NCI-H2171 treated with DMSO at 0.1 percent for 48 hours (cell line): ENCODE measurements at regions not wholly inside any gene's neighbourhood (a gene's known extent, or its start where the extent isn't known, plus 50 kb on each side); places are given as distances from the start of the nearest gene placed in this dataset.
"Not testable (repeated sequence)": the region's sequence is repeated elsewhere in the genome, so short reads cannot be mapped to it uniquely, and the experiment has no call there.

Source experiments
- DNase-seq: peaks from one replicate; lab custom pipeline; 2025; lab: John Stamatoyannopoulos, UW

- no peak for DNase-seq
Observed at GRCh38 chr1:91605566-91605965, 104.9 kb downstream of the CDC7 start.

GRCh38 chr1:91606546-91607078 is 106.0 kb downstream of the CDC7 start:
- DNase-seq = no peak

GRCh38 chr1:91607686-91608085 is 107.0 kb downstream of the CDC7 start:
- DNase-seq = not testable (repeated sequence)

GRCh38 chr1:91608876-91609275 is 108.2 kb downstream of the CDC7 start:
- DNase-seq = no peak

- no peak for DNase-seq
Observed at GRCh38 chr1:91609551-91609950, 108.9 kb downstream of the CDC7 start.

DNA sequence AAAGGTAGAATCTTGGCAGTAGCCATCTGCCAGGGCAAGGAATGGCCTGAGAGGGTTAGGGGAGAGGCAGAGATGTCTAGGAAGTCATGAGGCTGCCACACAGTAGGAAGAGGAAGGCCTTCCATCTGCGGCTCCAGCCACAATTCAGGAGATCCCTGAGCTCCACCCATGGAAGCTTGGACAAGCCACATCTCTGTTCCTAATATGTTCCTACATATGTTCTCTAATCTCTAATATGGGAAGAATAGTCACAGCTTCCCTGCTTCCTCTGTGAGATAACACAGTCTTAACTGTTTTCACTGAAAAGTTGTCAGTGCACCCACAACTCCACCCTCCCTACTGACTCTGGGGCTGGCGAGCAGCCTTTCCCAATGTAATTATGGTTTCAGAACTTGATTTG is 109.5 kb downstream of the CDC7 start:
- no peak for DNase-seq

DNA sequence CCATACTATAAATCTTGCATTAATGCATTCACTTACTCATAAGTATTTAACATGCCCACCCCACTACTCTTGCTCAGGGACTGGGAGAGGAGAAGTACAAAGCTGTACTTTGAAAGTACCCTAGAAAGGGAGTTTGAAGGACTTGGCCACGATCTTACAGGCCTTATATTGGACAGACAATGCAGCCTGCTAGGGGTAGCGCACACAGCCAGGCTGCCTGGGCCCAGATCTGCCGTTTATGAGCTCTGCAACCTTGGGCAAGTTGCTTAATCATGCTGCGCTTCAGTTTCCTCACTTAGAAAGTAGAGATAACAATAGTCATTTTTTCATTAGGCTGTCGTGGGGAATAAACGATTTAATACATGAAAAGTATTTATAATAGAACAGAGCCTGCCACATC is 110.1 kb downstream of the CDC7 start:
- DNase-seq = no peak

DNA sequence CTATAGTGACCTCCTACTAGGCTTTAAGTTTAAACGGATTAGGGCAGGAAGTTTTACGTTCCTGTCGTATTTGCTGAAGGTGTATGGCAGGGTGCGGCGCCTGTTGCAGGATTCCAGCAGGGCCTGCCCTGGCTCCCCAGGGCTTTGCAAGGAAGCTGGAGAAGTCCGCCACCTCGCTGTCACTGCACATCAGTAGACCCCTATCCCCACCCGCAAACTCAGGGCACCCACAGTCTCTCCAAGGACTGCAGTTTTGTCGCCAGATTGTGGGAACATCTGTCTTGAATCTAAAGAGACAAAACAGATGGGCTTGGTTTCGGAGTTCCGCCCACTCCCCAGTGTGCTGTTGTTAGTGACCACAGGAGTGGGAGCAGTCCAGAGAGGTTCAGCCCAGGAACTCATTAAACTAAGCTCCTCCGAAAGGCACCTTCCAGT is 110.8 kb downstream of the CDC7 start:
- DNase-seq = no peak

- no peak for DNase-seq
Observed at GRCh38 chr1:91613595-91613994, 112.9 kb downstream of the CDC7 start.

DNA sequence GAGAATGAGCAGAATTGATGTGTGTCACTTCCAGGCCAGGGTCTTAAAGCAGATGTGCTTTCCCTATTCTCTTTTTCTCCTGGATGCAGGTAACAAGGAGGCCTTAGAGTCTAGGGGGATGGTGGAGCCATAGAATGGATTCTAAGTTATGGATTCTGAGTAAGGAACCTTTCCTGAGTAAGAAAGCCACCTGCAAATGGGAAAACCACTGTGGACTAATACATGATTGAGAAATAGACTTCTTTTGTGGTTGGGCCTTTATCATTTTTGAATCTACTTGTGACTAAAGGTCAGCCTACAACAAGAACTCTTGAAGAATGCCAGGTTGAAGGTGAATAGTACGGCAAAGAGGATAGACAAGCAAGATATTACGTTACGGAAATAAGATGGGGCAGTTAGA is 116.1 kb downstream of the CDC7 start:
- DNase-seq = no peak

DNA sequence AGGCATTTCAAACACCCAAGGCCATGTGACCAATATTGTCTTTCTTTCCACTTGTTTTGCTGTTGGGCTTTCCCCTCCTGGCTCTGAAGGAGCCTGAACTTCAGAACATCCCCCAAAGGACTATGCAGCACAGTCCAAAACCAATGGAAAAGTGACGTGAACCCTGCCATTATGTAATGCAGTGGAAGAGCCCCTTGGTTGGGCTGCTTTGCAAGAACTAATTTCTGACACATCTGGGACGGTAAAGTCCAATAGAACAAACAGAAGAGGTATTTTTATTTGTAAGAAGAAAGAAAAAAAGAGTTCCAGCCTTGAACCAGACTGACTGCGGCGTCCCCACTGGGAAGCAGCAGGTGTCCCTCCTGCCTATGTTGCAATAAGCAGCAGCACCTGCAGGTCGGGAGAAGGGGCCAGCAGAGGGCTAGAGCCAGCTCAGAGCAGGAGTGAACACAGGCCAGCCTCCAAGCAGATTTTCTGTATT is 116.7 kb downstream of the CDC7 start:
- DNase-seq = peak; percentile 14

- no peak for DNase-seq
Observed at GRCh38 chr1:91619881-91620280, 119.2 kb downstream of the CDC7 start.

- DNase-seq = no peak
Observed at GRCh38 chr1:91621360-91621759, 120.7 kb downstream of the CDC7 start.

DNA sequence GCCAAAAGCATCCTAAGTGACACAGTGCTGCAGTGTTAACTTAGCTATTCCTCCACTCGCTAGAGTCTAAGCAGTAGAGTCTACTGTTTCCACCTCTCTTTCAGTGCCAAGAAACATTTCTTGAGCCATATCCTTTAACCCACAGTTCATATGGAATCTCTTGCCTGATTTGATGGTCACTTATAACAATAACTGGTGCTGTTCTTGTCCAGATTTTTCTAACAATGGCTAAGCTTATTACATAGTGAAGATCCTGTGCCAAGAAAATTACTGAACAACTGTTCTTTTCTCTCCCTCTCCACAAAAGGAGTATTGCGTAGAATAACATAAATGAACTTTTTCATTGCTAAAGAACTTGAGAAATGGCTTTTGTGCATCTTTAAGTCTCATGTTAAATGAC is 121.3 kb downstream of the CDC7 start:
- no peak for DNase-seq

- no peak for DNase-seq
Observed at GRCh38 chr1:91622616-91623015, 122.0 kb downstream of the CDC7 start.

DNA sequence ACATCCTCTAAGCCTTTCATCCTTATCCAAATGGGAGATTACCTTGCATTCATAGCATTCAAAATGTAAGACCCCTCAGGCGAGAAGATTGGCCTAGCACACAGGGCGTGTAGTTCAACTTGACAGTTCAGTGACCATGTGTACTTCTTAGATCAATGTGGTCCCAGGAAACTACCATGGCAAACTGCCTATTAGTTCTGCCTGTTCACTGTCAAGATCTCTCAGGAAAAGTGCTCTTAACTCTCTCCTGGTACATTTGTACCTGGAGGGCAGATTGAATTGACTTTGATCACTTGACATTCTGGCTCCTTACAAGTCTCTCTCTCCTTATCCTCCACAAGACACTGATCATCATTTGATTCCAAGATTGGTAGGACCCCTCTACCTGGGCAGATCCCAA is 122.4 kb downstream of the CDC7 start:
- DNase-seq = no peak

DNA sequence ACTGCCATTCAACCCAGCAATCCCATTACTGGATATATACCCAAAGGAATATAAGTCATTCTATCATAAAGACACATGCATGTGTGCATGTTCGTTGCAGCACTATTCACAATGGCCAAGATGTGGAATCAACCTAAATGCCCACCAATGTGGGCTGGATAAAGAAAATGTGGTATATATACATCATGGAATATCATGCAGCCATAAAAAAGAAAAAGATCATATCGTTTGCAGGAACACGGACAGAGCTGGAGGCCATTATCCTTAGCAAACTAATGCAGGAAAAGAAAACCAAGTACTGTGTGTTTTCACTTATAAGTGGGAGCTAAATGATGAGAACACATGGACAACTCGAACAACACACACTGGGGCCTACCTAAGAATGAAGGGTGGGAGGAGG is 123.7 kb downstream of the CDC7 start:
- DNase-seq = no peak
